ENCODE measurements at regions not wholly inside any gene's neighbourhood (a gene's known extent, or its start where the extent isn't known, plus 50 kb on each side); places are given as distances from the start of the nearest gene placed in this dataset.
A peak's percentile ranks its signal among the peaks of the same experiment; 100 is the strongest.

DNA sequence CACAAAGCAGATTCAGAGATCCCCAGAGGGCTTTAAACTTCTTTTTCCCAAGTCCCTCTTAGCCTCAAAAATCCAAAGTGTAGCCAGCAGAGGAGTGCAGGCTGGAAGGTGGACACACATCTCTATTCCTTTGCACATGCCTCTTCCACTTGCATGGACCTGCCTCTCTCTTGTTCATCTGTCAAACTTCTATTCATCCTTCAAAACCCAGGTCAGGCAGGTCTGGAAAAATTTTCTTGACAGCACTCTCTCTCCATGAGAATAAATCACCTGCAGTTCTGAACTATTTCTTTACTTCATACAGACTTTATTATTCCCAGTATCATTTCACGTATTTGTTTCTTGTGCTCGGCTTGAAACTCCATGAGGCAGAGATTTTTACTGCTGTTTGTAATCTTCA, 127.5 kb downstream of the SS18 start:
- intact Hi-C loops (cut with DNase I), result no loop called here
- ATAC-seq, result no peak
- no peak for DNase-seq (ENCODE audit: missing footprints)

- DNase-seq (ENCODE audit: missing footprints) (no peak), ATAC-seq (no peak)
- intact Hi-C loops (cut with DNase I), result no loop called here
Measured at GRCh38 chr18:25962176-25962575, 128.2 kb downstream of the SS18 start.

DNA sequence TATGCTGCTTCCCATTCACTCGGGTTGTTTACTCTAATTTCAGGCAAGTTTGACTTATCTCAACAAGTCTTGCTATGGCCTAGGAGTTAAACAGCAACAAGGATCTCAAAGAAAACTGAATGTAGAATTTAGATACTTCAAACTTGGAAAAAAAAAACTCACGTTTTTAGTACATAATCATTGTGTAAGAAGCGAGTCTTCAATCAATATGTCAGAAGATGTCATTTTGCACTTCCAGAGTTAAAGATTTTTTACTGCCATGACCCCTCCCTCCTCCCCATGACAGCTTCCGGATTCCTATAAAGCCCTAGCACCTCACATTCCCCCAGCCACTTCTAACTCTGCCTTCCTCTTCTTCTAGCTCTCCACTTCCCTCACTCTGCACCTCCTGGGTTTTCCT, 133.4 kb downstream of the SS18 start:
- DNase-seq (ENCODE audit: missing footprints) (no peak), ATAC-seq (no peak)
- intact Hi-C loops (cut with DNase I), result no loop called here

GRCh38 chr18:25953111-25953510, 137.3 kb downstream of the SS18 start:
- ATAC-seq, result no peak
- DNase-seq (ENCODE audit: missing footprints), result no peak
- intact Hi-C loops (cut with DNase I), result no loop called here

DNA sequence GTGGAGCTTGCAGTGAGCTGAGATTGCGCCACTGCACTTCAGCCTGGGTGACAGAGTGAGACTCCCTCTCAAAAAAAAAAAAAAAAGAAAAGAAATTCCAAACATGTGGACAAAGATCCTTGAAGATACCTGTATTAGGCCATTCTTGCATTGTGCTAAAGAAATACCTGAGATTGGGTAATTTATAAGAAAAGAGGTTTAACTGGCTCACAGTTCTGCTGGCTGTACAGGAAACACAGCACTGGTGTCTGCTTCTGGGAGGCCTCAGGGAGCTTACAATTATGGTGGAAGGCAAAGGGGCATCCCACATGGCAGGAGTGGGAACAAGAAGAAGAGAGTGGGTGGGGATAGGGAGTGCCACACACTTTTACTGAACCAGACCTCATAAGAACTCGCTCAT, 140.1 kb downstream of the SS18 start:
- intact Hi-C loops (cut with DNase I), result no loop called here
- no peak for ATAC-seq

DNA sequence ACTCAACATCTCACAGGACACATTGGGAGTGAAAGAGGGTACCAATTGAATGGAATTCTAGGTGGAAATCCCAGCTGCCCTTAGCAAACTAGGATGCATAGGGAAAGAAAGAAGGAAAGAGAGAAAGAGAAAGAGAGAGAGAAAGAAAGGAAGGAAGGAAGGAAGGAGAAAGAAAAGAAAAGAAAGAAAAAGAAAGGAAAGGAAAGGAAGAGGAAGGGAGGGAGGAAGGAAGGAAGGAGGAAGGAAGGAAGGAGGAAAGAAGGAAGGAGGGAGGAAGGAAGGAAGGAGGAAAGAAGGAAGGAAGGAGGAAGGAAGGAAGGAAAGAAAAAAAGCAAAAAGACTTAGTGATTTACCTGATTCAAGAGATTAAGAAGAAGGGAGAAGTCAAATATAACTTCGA, 143.9 kb downstream of the SS18 start:
- DNase-seq (ENCODE audit: missing footprints) (no peak), ATAC-seq (no peak)
- intact Hi-C loops (cut with DNase I), result no loop called here

More for the DNA sequence above, 140.1 kb downstream of the SS18 start:
- DNase-seq (ENCODE audit: missing footprints), result no peak

GRCh38 chr18:25935356-25935755, 155.1 kb downstream of the SS18 start:
- ATAC-seq, result no peak

GRCh38 chr18:25931126-25931525, 159.3 kb downstream of the SS18 start:
- intact Hi-C loops (cut with DNase I), result no loop called here
- ATAC-seq (no peak), DNase-seq (ENCODE audit: missing footprints) (no peak)

More at GRCh38 chr18:25935356-25935755, 155.1 kb downstream of the SS18 start:
- DNase-seq (ENCODE audit: missing footprints), result no peak
- intact Hi-C loops (cut with DNase I), result no loop called here

GRCh38 chr18:25929787-25930186, 160.6 kb downstream of the SS18 start:
- intact Hi-C loops (cut with DNase I), result no loop called here
- DNase-seq (ENCODE audit: missing footprints) (no peak), ATAC-seq (peak; percentile 28)

GRCh38 chr18:25927830-25928229, 162.6 kb downstream of the SS18 start:
- intact Hi-C loops (cut with DNase I), result no loop called here
- no peak for ATAC-seq
- DNase-seq (ENCODE audit: missing footprints), result no peak

DNA sequence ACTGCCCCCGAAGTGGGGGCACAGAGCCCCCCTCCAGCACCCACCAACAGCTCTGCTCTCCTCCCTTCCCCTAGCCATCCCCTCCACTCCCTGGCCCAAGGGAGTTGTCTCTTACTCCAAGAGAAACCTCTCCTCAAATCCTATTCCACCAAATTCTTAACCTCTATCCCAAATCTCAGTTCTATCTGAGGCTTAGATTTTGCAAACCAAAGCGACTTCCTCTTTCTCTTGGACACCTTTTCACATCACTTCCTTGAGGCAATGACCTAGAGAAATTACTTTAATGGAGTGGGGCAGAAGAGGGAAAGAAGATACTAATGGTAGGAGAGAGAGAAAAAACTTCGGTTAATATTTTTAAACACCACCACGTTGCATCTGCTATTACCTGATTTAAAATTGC, 167.2 kb downstream of the SS18 start:
- no peak for DNase-seq (ENCODE audit: missing footprints)
- ATAC-seq, result no peak
- intact Hi-C loops (cut with DNase I), result no loop called here

- DNase-seq (ENCODE audit: missing footprints) (no peak), ATAC-seq (no peak)
- intact Hi-C loops (cut with DNase I), result no loop called here
Measured at GRCh38 chr18:25921677-25922421, 168.6 kb downstream of the SS18 start.

GRCh38 chr18:25915907-25916306, 174.5 kb downstream of the SS18 start:
- no peak for ATAC-seq
- intact Hi-C loops (cut with DNase I), result no loop called here
- DNase-seq (ENCODE audit: missing footprints), result no peak

GRCh38 chr18:25898965-25899364, 191.4 kb downstream of the SS18 start:
- intact Hi-C loops (cut with DNase I), result no loop called here
- ATAC-seq (no peak), DNase-seq (ENCODE audit: missing footprints) (no peak)

GRCh38 chr18:25896956-25897355, 193.5 kb downstream of the SS18 start:
- no peak for DNase-seq (ENCODE audit: missing footprints)
- ATAC-seq, result no peak
- intact Hi-C loops (cut with DNase I), result loop anchor here (2.0 kb wide), 1 partner anchor 1018 kb away; no protein-coding TSS in a partner anchor

- intact Hi-C loops (cut with DNase I), result loop anchor here (2.0 kb wide), 1 partner anchor 1017 kb away; no protein-coding TSS in a partner anchor
- ATAC-seq (no peak), DNase-seq (ENCODE audit: missing footprints) (no peak)
Measured at GRCh38 chr18:25896178-25896780, 194.1 kb downstream of the SS18 start.

GRCh38 chr18:25895518-25895917, 194.9 kb downstream of the SS18 start:
- DNase-seq (ENCODE audit: missing footprints) (no peak), ATAC-seq (no peak)
- intact Hi-C loops (cut with DNase I), result no loop called here

- DNase-seq (ENCODE audit: missing footprints) (no peak), ATAC-seq (no peak)
- intact Hi-C loops (cut with DNase I), result no loop called here
Measured at GRCh38 chr18:25886283-25886682, 204.1 kb downstream of the SS18 start.

GRCh38 chr18:25883091-25883490, 207.3 kb downstream of the SS18 start:
- DNase-seq (ENCODE audit: missing footprints) (no peak), ATAC-seq (no peak)
- intact Hi-C loops (cut with DNase I), result no loop called here

- no peak for DNase-seq (ENCODE audit: missing footprints)
- intact Hi-C loops (cut with DNase I), result no loop called here
- ATAC-seq, result no peak
Measured at GRCh38 chr18:25881149-25881548, 209.3 kb downstream of the SS18 start.

DNA sequence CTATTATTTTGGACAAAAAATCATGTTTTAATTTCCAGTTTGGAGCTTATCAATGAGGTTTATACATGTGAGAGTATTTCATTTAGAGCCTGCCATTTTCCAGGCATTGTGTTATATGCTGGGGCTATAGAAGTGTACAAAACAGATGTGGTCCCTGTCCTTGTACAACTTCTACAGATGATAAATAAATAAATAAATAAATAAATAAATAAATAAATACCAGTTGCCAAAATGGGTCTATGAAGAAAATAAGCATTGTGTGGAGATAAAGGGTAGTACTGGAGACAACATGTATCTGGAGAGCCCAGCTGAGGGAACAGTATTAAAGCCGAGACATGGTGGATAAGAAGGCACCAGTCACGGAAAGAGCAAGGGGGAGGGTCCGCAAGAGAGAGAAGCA, 210.0 kb downstream of the SS18 start:
- intact Hi-C loops (cut with DNase I), result no loop called here
- DNase-seq (ENCODE audit: missing footprints) (no peak), ATAC-seq (no peak)

Data from Right ventricle myocardium inferior (tissue), 1 donor.